HG03025 (cell line): ENCODE measurements at regions not wholly inside any gene's neighbourhood (a gene's known extent, or its start where the extent isn't known, plus 50 kb on each side); places are given as distances from the start of the nearest gene placed in this dataset.

ENCODE experiments used
- ATAC-seq: cut with Tn5 transposase; IDR thresholded peaks from one replicate; pipeline ENCODE4 v1.9.1; 2021; ENCODE audit warnings: mild to moderate bottlenecking, moderate library complexity; ENCODE audit not compliant: unreplicated experiment, low FRiP score

DNA sequence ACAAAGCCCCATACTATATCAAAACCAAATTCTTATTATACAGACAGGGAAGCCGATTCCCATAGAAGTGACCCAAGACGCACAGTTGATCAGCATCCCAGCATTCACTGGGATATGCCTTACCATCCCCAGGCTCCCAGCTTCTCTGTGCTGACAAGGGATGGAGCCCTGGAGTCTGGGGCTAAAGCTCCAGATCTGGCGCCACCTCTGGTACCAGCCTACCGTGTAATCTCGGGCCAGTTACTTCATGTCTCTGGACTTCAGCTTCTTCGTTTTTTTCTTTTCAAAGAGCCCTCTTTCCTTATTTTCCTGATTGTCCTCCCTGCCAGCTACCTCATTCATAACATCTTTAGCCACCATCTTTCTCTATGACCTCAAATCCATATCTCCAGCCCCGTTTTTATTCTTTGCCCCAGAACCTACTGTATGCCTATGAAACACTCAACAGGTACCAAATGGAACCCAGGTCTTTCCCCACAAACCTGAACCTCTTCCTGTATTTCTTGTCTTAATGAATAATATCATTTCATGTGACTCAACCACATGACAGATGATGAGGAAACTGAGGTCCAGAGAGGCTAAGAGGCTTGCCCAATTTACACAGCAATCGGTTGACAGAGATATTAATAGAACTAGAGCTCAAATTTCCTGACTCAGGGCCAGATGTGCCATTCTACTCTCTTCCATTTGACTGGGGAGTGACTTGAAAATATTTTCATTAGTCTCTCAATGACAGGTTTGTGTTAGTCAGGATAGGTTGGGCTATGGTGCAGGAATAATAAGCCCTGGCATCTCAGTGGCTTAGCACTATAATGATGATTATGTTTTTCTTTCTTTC, 85.4 kb upstream of the TLE3 start:
- ATAC-seq: no peak

DNA sequence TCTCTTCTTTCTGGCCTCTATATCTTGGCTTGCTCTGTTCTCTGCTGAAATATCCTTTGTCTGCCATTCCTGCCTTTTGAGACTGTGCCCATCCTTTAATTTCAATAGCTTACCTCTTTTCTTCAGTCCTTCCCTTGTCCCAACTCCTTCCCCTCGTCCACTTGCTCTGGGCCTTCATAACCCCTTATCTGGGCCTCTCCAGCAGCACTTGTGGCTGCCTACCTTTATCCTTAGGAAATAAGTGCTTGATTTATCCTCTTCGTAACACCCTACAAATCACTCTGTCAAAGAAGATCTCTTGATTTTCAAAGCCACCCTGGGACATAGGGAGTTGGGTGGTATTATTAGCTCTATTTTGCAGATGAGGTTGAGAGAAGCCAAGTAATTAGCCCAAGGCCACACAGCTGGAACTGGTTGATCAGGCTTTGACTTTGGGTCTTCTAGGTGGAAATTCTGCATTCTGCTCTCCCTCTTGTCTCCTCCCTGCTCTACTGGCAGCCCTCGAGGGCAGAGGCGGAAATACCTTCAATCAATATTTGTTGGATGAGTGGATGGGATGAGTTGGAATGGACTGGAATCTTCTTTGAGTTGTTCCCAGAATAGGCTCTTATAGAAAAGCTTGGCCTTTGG, 84.0 kb upstream of the TLE3 start:
- ATAC-seq: no peak

DNA sequence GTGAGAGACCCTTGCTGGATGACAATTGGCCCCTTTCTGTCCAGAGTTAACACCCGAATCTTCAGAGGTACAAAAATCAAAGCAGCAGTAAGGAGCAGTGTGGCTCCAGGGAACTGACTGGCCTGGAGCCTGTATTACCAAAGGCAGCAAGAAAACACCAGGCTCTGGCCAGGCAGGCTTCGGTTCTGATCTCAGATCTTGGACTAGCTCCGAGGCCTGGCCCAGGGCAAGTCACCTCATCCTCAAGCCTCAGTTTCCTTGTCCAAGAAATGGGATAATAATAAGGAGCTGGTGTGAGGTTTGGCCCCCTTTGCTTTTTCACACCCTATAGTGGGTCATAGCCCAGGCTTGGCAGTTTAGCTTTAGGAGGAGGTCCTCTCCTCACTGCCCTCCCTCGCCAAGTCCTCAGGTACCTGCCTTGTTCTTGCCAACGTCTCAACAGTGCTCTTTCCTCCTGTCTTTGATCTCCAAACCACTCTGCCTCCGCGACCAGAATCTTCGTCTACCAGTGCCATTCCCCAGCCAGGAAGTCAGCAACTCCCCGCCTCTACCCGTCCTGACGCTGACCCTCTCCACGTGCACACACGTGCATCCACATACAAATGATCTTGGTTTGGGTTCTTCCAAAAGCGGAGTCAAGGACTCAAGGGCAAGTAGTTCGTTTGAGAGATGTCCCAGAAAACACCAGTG, 82.6 kb upstream of the TLE3 start:
- no peak for ATAC-seq

GRCh38 chr15:70179309-70179892, 81.7 kb upstream of the TLE3 start:
- no peak for ATAC-seq

GRCh38 chr15:70178335-70179084, 80.8 kb upstream of the TLE3 start:
- no peak for ATAC-seq

DNA sequence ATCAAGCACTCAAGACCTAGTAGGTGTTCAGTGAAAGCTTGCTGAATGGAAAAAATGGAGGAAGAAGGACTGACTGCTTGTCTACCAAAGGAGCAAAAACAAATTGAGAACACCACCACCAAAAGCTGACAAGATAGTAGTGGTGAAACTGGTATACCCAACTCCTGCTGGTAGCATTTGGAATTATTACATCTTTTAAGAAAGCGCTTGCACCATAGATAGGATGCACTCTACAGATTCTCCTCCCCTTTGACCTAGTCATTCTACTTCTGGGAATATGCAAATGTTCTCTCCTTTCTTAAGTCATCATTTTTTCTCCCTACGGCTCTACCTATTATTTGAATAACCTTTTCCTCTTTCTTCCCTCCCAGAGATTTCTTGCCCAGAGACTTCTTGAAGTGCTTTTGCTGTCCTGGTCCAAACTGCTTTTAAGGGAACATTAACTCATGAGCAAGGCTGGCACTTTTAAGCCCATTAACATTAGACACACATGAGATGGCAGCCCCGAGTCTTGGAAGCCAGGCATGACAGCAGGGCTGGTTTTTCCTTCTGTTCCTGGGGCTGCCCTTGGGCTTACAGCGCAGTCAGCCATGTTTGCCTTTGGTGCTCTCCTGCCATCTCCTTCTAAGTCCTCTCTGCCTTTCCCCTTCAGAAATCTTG, 75.0 kb upstream of the TLE3 start:
- ATAC-seq: no peak

- no peak for ATAC-seq
Measured at GRCh38 chr15:70172124-70172523, 74.4 kb upstream of the TLE3 start.

GRCh38 chr15:70171256-70171886, 73.7 kb upstream of the TLE3 start:
- ATAC-seq: no peak

GRCh38 chr15:70170096-70170699, 72.5 kb upstream of the TLE3 start:
- no peak for ATAC-seq

DNA sequence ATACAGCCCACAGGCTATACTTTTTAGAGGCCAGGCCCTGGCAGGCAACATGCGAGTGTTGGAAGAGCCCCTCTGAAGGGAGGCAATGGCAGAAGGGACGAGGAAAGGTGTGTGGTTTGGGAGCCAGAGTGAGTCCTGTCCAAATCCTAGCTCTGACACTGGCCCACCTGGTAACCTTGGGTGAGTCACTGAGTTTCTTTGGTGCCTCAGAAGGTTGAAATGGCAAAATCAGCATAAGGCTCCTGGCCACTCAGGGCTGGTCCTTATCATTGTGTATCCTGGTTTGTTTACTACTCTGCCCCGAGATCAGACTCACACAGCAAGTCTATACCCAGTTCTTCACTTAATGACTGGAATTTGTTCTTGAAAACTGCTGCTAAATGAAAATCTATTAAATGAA, 71.4 kb upstream of the TLE3 start:
- no peak for ATAC-seq

- no peak for ATAC-seq
Measured at GRCh38 chr15:70167155-70167554, 69.4 kb upstream of the TLE3 start.

GRCh38 chr15:70166506-70167087, 68.9 kb upstream of the TLE3 start:
- no peak for ATAC-seq

- ATAC-seq: no peak
Measured at GRCh38 chr15:70165716-70166284, 68.1 kb upstream of the TLE3 start.

GRCh38 chr15:70164910-70165715, 67.4 kb upstream of the TLE3 start:
- no peak for ATAC-seq

DNA sequence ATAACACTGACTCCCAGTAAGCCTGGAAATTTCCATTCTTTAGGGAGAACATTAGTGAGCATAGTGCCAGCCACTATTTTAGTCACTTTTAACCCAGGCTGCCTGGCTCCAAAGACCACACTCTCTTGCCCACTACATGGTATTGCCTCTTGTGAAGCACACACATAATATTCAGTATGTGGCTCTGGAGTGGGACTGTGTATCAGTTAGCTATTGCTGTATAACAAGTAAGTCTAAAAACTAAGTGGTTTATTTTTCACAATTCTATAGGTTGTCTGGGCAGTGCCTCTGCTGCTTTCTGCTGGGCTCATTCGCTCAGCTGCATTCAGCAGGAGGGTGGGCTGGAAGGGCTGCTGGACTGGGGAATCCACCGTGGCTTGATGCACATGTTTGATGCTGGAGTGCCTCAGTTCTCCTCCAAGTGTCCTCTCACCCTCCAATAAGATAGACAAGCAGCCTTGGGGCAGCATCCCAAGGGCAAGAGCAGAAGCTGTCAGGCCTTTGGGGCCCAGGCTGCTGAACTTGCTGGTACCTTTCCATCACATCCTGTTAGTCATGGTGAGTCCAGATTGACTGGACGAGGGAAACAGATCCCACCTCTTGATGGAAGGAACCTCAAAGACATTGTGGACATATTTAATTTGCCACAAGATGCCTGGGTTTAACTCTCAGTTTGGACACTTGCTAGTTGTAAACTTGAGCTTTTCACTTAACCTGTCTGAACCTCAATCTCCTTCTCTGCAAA, 66.6 kb upstream of the TLE3 start:
- ATAC-seq: no peak

DNA sequence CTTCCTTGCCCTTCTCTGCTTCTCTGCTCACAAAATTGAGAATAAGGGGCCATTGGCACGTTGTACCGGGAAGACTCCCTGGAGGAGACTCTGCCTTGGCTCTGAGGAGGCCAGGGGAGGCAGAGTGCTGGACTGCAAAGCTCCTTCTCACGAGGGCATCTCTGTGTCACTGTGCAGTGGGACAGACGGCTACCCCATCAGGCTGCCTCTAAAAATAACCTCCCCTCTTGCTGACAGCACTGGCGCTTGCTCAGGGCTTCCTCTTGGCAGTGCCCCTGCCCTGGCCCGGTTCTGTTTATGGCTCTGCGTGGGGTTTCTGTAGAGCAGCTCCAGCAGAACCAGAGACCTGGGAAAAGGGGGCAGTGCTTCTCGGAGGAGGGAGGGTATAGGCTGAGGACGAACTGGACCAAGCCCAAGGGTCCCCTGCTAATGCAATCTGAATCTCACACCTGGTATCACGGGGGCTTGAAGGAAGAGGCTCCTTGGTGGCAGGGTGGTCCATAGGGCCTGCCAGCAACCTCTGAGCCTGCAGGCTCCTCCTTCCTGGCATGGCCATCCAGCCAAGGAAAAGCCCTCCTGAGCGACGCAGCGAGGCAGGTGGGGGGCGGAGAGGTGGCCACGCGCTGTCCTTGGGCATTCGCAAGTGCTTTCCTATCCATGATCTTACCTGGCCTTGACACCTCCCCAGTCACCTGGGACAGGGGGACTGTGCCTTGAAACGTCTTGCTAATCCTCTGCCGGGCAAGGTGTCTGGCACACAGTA, 63.3 kb upstream of the TLE3 start:
- no peak for ATAC-seq
